IMR-90 (cell line): ENCODE measurements at regions not wholly inside any gene's neighbourhood (a gene's known extent, or its start where the extent isn't known, plus 50 kb on each side); places are given as distances from the start of the nearest gene placed in this dataset.

Experiments used
- ATAC-seq: fragments of 200-7000 bp; cut with Tn5 transposase; 2 replicates; pipeline ENCODE4 v1.9.1; 2020; ENCODE audit warnings: low read depth, mild to moderate bottlenecking, moderate library complexity
- BruUV-seq: library from RNA; stranded (reverse); fragments of 400-500 nt; replicated peaks from 2 replicates; lab custom pipeline; 2021; lab: Mats Ljungman, UMichigan
- CTCF ChIA-PET: fragments of 300-600 bp; formaldehyde crosslinking; extraction: SDS; loops from one replicate; lab custom pipeline; 2021; ENCODE audit warnings: antibody characterized with exemption; lab: Yijun Ruan, JAX
- POLR2A ChIA-PET: fragments of 300-600 bp; sonication (Branson Sonifier 250); formaldehyde crosslinking; loops from one replicate; lab custom pipeline; 2022; ENCODE audit warnings: antibody characterized with exemption; ENCODE audit not compliant: unreplicated experiment; lab: Charles Lee
- DNase-seq: peaks from one replicate; pipeline ENCODE4 v3.0.0; 2013
- H2AFZ ChIP-seq: replicated peaks from 2 replicates; pipeline ENCODE3; 2013; ENCODE audit warnings: low read length, mild to moderate bottlenecking; ENCODE audit not compliant: poor library complexity
- H2AK5ac ChIP-seq: 2 replicates; pipeline ENCODE4 v1.6.1; 2013; ENCODE audit warnings: low read depth, low read length, inconsistent platforms
- H2AK9ac ChIP-seq: replicated peaks from 2 replicates; pipeline ENCODE3; 2013; ENCODE audit warnings: mild to moderate bottlenecking, low read depth, low read length, moderate library complexity; ENCODE audit not compliant: poor library complexity
- H2BK120ac ChIP-seq: 2 replicates; pipeline ENCODE4 v1.6.1; 2013; ENCODE audit warnings: low read depth, low read length, inconsistent platforms
- H2BK15ac ChIP-seq: 3 replicates; pipeline ENCODE4 v1.6.1; 2013; ENCODE audit warnings: low read depth, low read length, inconsistent platforms
- H2BK20ac ChIP-seq: 2 replicates; pipeline ENCODE4 v1.6.1; 2013; ENCODE audit warnings: low read depth, mild to moderate bottlenecking, inconsistent platforms, low read length, moderate library complexity
- H2BK5ac ChIP-seq: 2 replicates; pipeline ENCODE4 v1.6.1; 2013; ENCODE audit warnings: mild to moderate bottlenecking, low read depth, low read length, inconsistent platforms; ENCODE audit not compliant: poor library complexity, severe bottlenecking
- H3K14ac ChIP-seq: replicated peaks from 2 replicates; pipeline ENCODE4 v1.6.1; 2013; ENCODE audit warnings: low read depth, low read length, inconsistent platforms
- H3K18ac ChIP-seq: 2 replicates; pipeline ENCODE4 v1.6.1; 2013; ENCODE audit warnings: low read depth, low read length, control low read depth
- H3K23ac ChIP-seq: 2 replicates; pipeline ENCODE4 v1.6.1; 2013; ENCODE audit warnings: low read depth, low read length, inconsistent platforms
- H3K27ac ChIP-seq: 2 replicates; pipeline ENCODE4 v1.5.1; 2013; ENCODE audit warnings: mild to moderate bottlenecking, control low read depth, low read length; ENCODE audit not compliant: insufficient read depth
- H3K27me3 ChIP-seq: 2 replicates; pipeline ENCODE4 v1.6.1; 2013; ENCODE audit warnings: low read length; ENCODE audit not compliant: control insufficient read depth, insufficient read depth
- H3K36me3 ChIP-seq: 2 replicates; pipeline ENCODE4 v1.6.1; 2013; ENCODE audit warnings: low read length, mixed read lengths; ENCODE audit not compliant: control insufficient read depth, insufficient read depth
- H3K4ac ChIP-seq: 2 replicates; pipeline ENCODE4 v1.6.1; 2013; ENCODE audit warnings: low read depth, low read length, inconsistent platforms
- H3K4me1 ChIP-seq: 2 replicates; pipeline ENCODE4 v1.6.1; 2013; ENCODE audit warnings: low read length, mixed read lengths; ENCODE audit not compliant: control insufficient read depth, insufficient read depth
- H3K4me2 ChIP-seq: 2 replicates; pipeline ENCODE4 v1.6.1; 2013; ENCODE audit warnings: low read depth, mild to moderate bottlenecking, control low read depth, low read length, moderate library complexity
- H3K4me3 ChIP-seq: 2 replicates; pipeline ENCODE4 v1.5.1; 2013; ENCODE audit warnings: low read depth, mild to moderate bottlenecking, control low read depth, low read length, moderate library complexity; ENCODE audit not compliant: insufficient read depth
- H3K56ac ChIP-seq: 2 replicates; pipeline ENCODE4 v1.6.1; 2013; ENCODE audit warnings: low read length, inconsistent platforms; ENCODE audit not compliant: insufficient read depth; ENCODE audit errors: extremely low read depth
- H3K79me1 ChIP-seq, 2 experiments: 2 replicates each; pipeline ENCODE4 v1.6.1; 2013; ENCODE audit warnings: low read length in 2 of 2, inconsistent platforms in 1 of 2, low read depth in 1 of 2
- H3K9ac ChIP-seq: 2 replicates; pipeline ENCODE4 v1.6.1; 2013; ENCODE audit warnings: low read depth, low read length, control low read depth
- H3K9me1 ChIP-seq: 2 replicates; pipeline ENCODE4 v1.6.1; 2013; ENCODE audit warnings: low read length, inconsistent platforms; ENCODE audit not compliant: insufficient read depth
- H3K9me3 ChIP-seq: 2 replicates; pipeline ENCODE4 v1.6.1; 2013; ENCODE audit warnings: low read length; ENCODE audit not compliant: control insufficient read depth, insufficient read depth
- H4K20me1 ChIP-seq: 2 replicates; pipeline ENCODE4 v1.6.1; 2013; ENCODE audit warnings: low read length, inconsistent platforms; ENCODE audit not compliant: insufficient read depth
- H4K5ac ChIP-seq: 2 replicates; pipeline ENCODE4 v1.6.1; 2013; ENCODE audit warnings: mild to moderate bottlenecking, low read depth, low read length, control low read depth
- H4K8ac ChIP-seq, 2 experiments: 2 replicates each; pipeline ENCODE4 v1.6.1; 2013; ENCODE audit warnings: low read depth in 2 of 2, low read length in 2 of 2, control low read depth in 1 of 2, inconsistent platforms in 1 of 2
- H4K91ac ChIP-seq: 2 replicates; pipeline ENCODE4 v1.6.1; 2013; ENCODE audit warnings: low read depth, low read length, inconsistent platforms; ENCODE audit not compliant: insufficient read depth
- BHLHE40 ChIP-seq: fragments of 150-350 bp; IDR thresholded peaks from 2 replicates; pipeline ENCODE4 v1.6.1; 2016; ENCODE audit warnings: mild to moderate bottlenecking, low read depth, low read length
- CEBPB ChIP-seq: IDR thresholded peaks from 2 replicates; pipeline ENCODE4 v1.6.1; 2012; ENCODE audit warnings: low read depth, low read length, improper control_type of control experiment
- CHD1 ChIP-seq: IDR thresholded peaks from 2 replicates; pipeline ENCODE4 v1.6.1; 2012; ENCODE audit warnings: low read depth, low read length, improper control_type of control experiment
- FOS ChIP-seq: fragments of 150-350 bp; IDR thresholded peaks from 2 replicates; pipeline ENCODE4 v1.6.1; 2016; ENCODE audit warnings: low read depth, low read length
- MAFK ChIP-seq: IDR thresholded peaks from 2 replicates; pipeline ENCODE4 v1.6.1; 2012; ENCODE audit warnings: low read depth, low read length, improper control_type of control experiment
- MAZ ChIP-seq: IDR thresholded peaks from 2 replicates; pipeline ENCODE4 v1.6.1; 2012; ENCODE audit warnings: low read depth, mild to moderate bottlenecking, low read length, improper control_type of control experiment, moderate library complexity, borderline replicate concordance
- MXI1 ChIP-seq: IDR thresholded peaks from 2 replicates; pipeline ENCODE4 v1.6.1; 2012; ENCODE audit warnings: low read depth, mild to moderate bottlenecking, low read length, moderate library complexity, borderline replicate concordance
- NFE2L2 ChIP-seq: fragments of 150-350 bp; IDR thresholded peaks from 2 replicates; pipeline ENCODE4 v1.6.1; 2016; ENCODE audit warnings: low read depth, mild to moderate bottlenecking, low read length
- POLR2A ChIP-seq: IDR thresholded peaks from 2 replicates; pipeline ENCODE4 v1.6.1; 2012; ENCODE audit warnings: mild to moderate bottlenecking, low read depth, low read length
- RAD21 ChIP-seq: IDR thresholded peaks from 2 replicates; pipeline ENCODE4 v1.6.1; 2012; ENCODE audit warnings: low read length, improper control_type of control experiment
- RCOR1 ChIP-seq: IDR thresholded peaks from 2 replicates; pipeline ENCODE4 v1.6.1; 2012; ENCODE audit warnings: mild to moderate bottlenecking, low read length, improper control_type of control experiment; ENCODE audit not compliant: insufficient replicate concordance
- RFX5 ChIP-seq: IDR thresholded peaks from 2 replicates; pipeline ENCODE4 v1.8.0; 2012; ENCODE audit warnings: low read depth, mild to moderate bottlenecking, low read length, moderate library complexity
- SMC3 ChIP-seq: fragments of 150-350 bp; IDR thresholded peaks from 2 replicates; pipeline ENCODE4 v1.6.1; 2016; ENCODE audit warnings: low read depth, mild to moderate bottlenecking, antibody characterized with exemption, low read length, moderate library complexity
- USF2 ChIP-seq: fragments of 150-350 bp; IDR thresholded peaks from 2 replicates; pipeline ENCODE4 v1.6.1; 2017; ENCODE audit warnings: mild to moderate bottlenecking, antibody characterized with exemption, low read length, low read depth
- WGBS, 2 experiments: methylation state at CpG; one replicate each; pipeline versions ENCODE4 v1.1.5 to v1.1.7; 2013; ENCODE audit warnings: missing lambda C conversion rate in 2 of 2; ENCODE audit not compliant: insufficient read length in 1 of 2; ENCODE audit errors: extremely low coverage in 2 of 2; 5-methylcytosine and 5-hydroxymethylcytosine counted together
- dilution Hi-C: fragments of 300-500 bp; cut with HindIII; formaldehyde crosslinking; loops from one replicate; pipeline ENCODE4 v1.14.3; 2018; ENCODE audit warnings: low sequenced_read_pairs; ENCODE audit not compliant: unreplicated experiment
- in situ Hi-C: fragments of 300-500 bp; cut with MboI; formaldehyde crosslinking; loops from 3 replicates; pipeline ENCODE4 v1.14.3; 2019; ENCODE audit warnings: low sequenced_read_pairs, inconsistent platforms, mixed read lengths
- intact Hi-C: fragments of 100-400 bp; cut with micrococcal nuclease; formaldehyde crosslinking; loops from 2 replicates; pipeline ENCODE4 v1.10.0; 2022
- TF ChIP-seq, protein P1 (sequence below): fragments of 150-350 bp; IDR thresholded peaks from 2 replicates; pipeline ENCODE4 v1.6.1; 2016; ENCODE audit warnings: low read depth, mild to moderate bottlenecking, low read length, moderate library complexity, borderline replicate concordance
- TF ChIP-seq, protein P2 (sequence below): conservative IDR thresholded peaks from 2 replicates; pipeline ENCODE4 v1.5.1; 2012; ENCODE audit warnings: mild to moderate bottlenecking, low read depth, low read length, improper control_type of control experiment

DNA sequence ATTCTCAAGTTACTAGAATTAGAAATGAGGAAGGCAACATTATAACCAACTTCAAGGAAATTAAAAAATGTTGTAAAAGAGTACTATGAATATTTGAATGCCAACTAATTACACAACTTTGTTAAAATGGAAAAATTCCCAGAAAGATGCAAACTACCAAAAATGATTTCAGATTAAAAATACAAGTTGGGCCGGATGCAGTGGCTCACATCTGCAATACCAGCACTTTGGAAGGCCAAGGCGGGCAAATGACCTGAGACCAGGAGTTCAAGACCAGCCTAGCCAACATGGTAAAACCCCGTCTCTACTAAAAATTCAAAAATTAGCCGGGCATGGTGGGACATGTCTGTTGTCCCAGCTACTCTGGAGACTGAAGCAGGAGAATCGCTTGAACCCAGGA, 874.2 kb upstream of the GJE1 start:
- no peak overlapping the region for H3K14ac ChIP-seq
- ATAC-seq, result no peak
- no peaks in the 10 kb centered on the region for H3K9me1 ChIP-seq
- ChIA-PET CTCF (no interaction called here), POLR2A (no interaction called here)
- no peak overlapping the region for H4K5ac ChIP-seq
- H2AK9ac ChIP-seq, result no peak overlapping the region
- H3K23ac ChIP-seq, result no peak overlapping the region
- H3K79me1 ChIP-seq, result no peaks in the 10 kb centered on the region
- no peaks in the 10 kb centered on the region for H3K36me3 ChIP-seq
- no peaks in the 10 kb centered on the region for H3K9me3 ChIP-seq
- no peak overlapping the region for H2BK15ac ChIP-seq
- no peak overlapping the region for H3K4me2 ChIP-seq
- H3K27me3 ChIP-seq, result no peaks in the 10 kb centered on the region
- H3K4me3 ChIP-seq, result no peak overlapping the region
- no peak overlapping the region for H2BK120ac ChIP-seq
- intact Hi-C loops, result loop anchor here (10.0 kb wide), 1 partner anchor 584 kb away; no protein-coding TSS in a partner anchor
- no peaks in the 10 kb centered on the region for H4K20me1 ChIP-seq
- no TSS peak for BruUV-seq
- 93% methylated on average over 2 of the region's 5 CpGs; no CpG with 5 or more reads in 1 of the 2 experiments for WGBS, 2 experiments
- no peak for DNase-seq
- H2AK5ac ChIP-seq, result no peak overlapping the region
- H2BK5ac ChIP-seq, result no peak overlapping the region
- no peak overlapping the region for H2AFZ ChIP-seq
- no peak overlapping the region for H4K91ac ChIP-seq
- no peak overlapping the region for H3K27ac ChIP-seq
- H3K18ac ChIP-seq, result no peak overlapping the region
- H4K8ac ChIP-seq, result no peak overlapping the region
- TF ChIP-seq, protein P1, sequence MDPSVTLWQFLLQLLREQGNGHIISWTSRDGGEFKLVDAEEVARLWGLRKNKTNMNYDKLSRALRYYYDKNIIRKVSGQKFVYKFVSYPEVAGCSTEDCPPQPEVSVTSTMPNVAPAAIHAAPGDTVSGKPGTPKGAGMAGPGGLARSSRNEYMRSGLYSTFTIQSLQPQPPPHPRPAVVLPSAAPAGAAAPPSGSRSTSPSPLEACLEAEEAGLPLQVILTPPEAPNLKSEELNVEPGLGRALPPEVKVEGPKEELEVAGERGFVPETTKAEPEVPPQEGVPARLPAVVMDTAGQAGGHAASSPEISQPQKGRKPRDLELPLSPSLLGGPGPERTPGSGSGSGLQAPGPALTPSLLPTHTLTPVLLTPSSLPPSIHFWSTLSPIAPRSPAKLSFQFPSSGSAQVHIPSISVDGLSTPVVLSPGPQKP, result no peak
- no peak for TF ChIP-seq SMC3
- TF ChIP-seq POLR2A, result no peak
- TF ChIP-seq USF2, result no peak
- no peak for TF ChIP-seq RFX5
- TF ChIP-seq CHD1, result no peak
- no peak for TF ChIP-seq MAFK
- TF ChIP-seq FOS, result no peak
- TF ChIP-seq RCOR1, result no peak
- TF ChIP-seq, protein P2, sequence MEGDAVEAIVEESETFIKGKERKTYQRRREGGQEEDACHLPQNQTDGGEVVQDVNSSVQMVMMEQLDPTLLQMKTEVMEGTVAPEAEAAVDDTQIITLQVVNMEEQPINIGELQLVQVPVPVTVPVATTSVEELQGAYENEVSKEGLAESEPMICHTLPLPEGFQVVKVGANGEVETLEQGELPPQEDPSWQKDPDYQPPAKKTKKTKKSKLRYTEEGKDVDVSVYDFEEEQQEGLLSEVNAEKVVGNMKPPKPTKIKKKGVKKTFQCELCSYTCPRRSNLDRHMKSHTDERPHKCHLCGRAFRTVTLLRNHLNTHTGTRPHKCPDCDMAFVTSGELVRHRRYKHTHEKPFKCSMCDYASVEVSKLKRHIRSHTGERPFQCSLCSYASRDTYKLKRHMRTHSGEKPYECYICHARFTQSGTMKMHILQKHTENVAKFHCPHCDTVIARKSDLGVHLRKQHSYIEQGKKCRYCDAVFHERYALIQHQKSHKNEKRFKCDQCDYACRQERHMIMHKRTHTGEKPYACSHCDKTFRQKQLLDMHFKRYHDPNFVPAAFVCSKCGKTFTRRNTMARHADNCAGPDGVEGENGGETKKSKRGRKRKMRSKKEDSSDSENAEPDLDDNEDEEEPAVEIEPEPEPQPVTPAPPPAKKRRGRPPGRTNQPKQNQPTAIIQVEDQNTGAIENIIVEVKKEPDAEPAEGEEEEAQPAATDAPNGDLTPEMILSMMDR, result no peak
- no peak for TF ChIP-seq BHLHE40
- TF ChIP-seq MXI1, result no peak
- TF ChIP-seq CEBPB, result no peak
- no peak for TF ChIP-seq MAZ
- no peak for TF ChIP-seq RAD21
- TF ChIP-seq NFE2L2, result no peak
- H3K4ac ChIP-seq, result no peak overlapping the region
- no peak overlapping the region for H3K56ac ChIP-seq
- H3K4me1 ChIP-seq, result no peaks in the 10 kb centered on the region
- in situ Hi-C loops, result no loop called here
- H2BK20ac ChIP-seq, result no peak overlapping the region
- H3K9ac ChIP-seq, result no peak overlapping the region
- dilution Hi-C loops, result no loop called here
